ENCODE measurements at regions not wholly inside any gene's neighbourhood (a gene's known extent, or its start where the extent isn't known, plus 50 kb on each side); places are given as distances from the start of the nearest gene placed in this dataset.
"Not testable (repeated sequence)": the region's sequence is repeated elsewhere in the genome, so short reads cannot be mapped to it uniquely, and the experiment has no call there.

DNA sequence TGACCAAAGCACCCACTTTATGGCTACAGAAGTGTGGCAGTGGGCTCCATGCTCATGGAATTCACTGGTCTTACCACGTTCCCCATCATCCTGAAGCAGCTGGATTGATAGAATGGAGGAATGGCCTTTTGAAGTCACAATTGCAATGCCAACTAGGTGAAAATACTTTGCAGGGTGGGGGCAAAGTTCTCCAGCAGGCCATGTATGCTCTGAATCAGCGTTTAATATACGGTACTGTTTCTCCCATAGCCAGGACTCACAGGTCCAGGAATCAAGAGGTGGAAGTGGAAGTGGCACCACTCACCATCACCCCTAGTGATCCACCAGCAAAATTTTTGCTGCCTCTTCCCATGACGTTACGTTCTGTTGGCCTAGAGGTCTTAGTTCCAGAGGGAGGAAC is 60.5 kb upstream of the GMDS start:
- no peaks in the 10 kb centered on the region for H3K36me3 ChIP-seq (ENCODE audit: insufficient read depth, low read length)
- no peak overlapping the region for H3K27ac ChIP-seq
- TF ChIP-seq POLR2AphosphoS5 (IDR thresholded peaks at IDR 0.05; ENCODE audit: borderline replicate concordance, low read depth, low read length), result no peak
- no peak for TF ChIP-seq FOXP2 (optimal IDR thresholded peaks at IDR 0.05; ENCODE audit: control extremely low read depth, extremely low read length, insufficient read depth)
- TF ChIP-seq EZH2 (IDR thresholded peaks at IDR 0.05), result no peak
- no peak overlapping the region for H3K9ac ChIP-seq (ENCODE audit: insufficient read length)
- no peaks in the 10 kb centered on the region for H3K9me3 ChIP-seq (ENCODE audit: low read depth, low read length)
- DNase-seq (ENCODE audit: low read depth, low spot score), result no peak
- no peak overlapping the region for H3K4me3 ChIP-seq

DNA sequence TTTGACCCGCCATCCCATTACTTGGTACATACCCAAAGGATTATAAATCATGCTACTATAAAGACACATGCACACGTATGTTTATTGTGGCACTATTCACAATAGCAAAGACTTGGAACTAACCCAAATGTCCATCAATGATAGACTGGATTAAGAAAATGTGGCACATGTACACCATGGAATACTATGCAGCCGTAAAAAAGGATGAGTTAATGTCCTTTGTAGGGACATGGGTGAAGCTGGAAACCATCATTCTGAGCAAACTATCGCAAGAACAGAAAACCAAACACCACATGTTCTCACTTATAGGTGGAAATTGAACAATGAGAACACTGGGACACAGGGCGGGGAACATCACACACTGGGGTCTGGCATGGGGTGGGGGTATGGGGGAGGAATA is 57.1 kb upstream of the GMDS start:
- DNase-seq (ENCODE audit: low read depth, low spot score); H3K9me3 ChIP-seq (ENCODE audit: low read depth, low read length); H3K27ac ChIP-seq; H3K4me3 ChIP-seq; H3K9ac ChIP-seq (ENCODE audit: insufficient read length); H3K36me3 ChIP-seq (ENCODE audit: insufficient read depth, low read length): not testable (repeated sequence)

DNA sequence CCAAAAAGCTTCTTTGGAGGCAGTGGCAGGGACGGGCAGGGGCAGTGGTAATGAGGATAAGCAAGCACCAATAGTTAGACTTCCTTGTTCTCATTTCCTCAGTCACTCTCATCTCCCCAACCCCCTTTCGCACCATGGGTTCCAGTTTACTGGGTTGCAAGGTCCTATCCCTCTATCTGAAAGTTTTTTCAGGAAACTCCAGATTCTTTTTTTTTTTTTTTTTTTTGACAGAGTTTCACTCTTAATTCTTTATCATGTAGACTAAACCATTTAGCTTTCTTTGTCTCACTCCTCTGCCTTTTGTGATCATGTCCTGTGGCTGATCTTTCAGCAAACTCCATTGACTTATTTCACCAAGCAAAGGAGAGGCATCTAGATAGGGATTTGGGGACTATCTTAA is 51.4 kb upstream of the GMDS start:
- no peak overlapping the region for H3K4me3 ChIP-seq
- no peaks in the 10 kb centered on the region for H3K36me3 ChIP-seq (ENCODE audit: insufficient read depth, low read length)
- H3K9me3 ChIP-seq (ENCODE audit: low read depth, low read length), result peaks cover 3% of the 10 kb centered on the region; the same call in 1 of the 2 replicates
- no peak for TF ChIP-seq EZH2 (IDR thresholded peaks at IDR 0.05)
- no peak for TF ChIP-seq POLR2AphosphoS5 (IDR thresholded peaks at IDR 0.05; ENCODE audit: borderline replicate concordance, low read depth, low read length)
- TF ChIP-seq FOXP2 (optimal IDR thresholded peaks at IDR 0.05; ENCODE audit: control extremely low read depth, extremely low read length, insufficient read depth), result no peak
- H3K27ac ChIP-seq, result no peak overlapping the region
- DNase-seq (ENCODE audit: low read depth, low spot score), result no peak
- no peak overlapping the region for H3K9ac ChIP-seq (ENCODE audit: insufficient read length)
